Vagina (tissue), 2 donors: ENCODE measurements at regions not wholly inside any gene's neighbourhood (a gene's known extent, or its start where the extent isn't known, plus 50 kb on each side); places are given as distances from the start of the nearest gene placed in this dataset.

Experiments
- CTCF ChIP-seq, 3 experiments: fragments of 450-650 bp in 2 of 3; fragments of 200-600 bp in 1 of 3; sonication (generic) in 1 of 3; IDR thresholded peaks; one replicate each; pipeline ENCODE4 v1.5.1; 2017 to 2019; ENCODE audit warnings: antibody characterized with exemption in 3 of 3, mild to moderate bottlenecking in 2 of 3, moderate library complexity in 2 of 3
- POLR2AphosphoS5 ChIP-seq, 2 donors: sonication (generic); formaldehyde crosslinking; IDR thresholded peaks; one replicate each; pipeline ENCODE4 v1.9.0; 2017; ENCODE audit warnings: antibody characterized with exemption in 2 of 2, mild to moderate bottlenecking in 2 of 2, low read depth in 1 of 2; ENCODE audit not compliant: insufficient read depth in 1 of 2

- TF ChIP-seq CTCF (IDR thresholded peaks at IDR 0.05): no peak
- TF ChIP-seq POLR2AphosphoS5 (IDR thresholded peaks at IDR 0.05; ENCODE audit: insufficient read depth in 1 of 2, low read depth in 1 of 2): no peak
These were observed 171.1 kb upstream of the NAV2 start for GRCh38 chr11:19541521-19542049.
